HCEC 1CT (cell line): ENCODE measurements at regions not wholly inside any gene's neighbourhood (a gene's known extent, or its start where the extent isn't known, plus 50 kb on each side); places are given as distances from the start of the nearest gene placed in this dataset.

Experiments used
- DNase-seq: peaks from one replicate; pipeline ENCODE4 v3.0.0-alpha.2; 2017

DNA sequence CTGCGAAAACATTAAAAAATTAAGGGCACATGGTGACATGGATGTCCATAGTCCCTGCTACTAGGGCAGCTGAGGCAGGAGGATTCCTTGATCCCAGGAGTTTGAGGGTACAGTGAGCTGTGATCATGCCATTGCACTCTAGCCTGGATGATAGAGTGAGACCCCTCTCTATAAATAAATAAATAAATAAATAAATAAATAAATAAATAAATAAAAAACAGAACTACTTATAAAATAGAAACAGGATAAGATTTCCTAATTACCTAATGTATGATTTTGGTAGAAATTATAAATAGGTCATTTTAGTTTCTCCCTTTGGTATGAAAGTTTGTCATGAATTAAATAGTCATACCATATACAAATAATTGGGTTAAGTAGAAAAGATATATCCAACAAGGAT is 916.2 kb downstream of the GRIK2 start:
- DNase-seq, result no peak

DNA sequence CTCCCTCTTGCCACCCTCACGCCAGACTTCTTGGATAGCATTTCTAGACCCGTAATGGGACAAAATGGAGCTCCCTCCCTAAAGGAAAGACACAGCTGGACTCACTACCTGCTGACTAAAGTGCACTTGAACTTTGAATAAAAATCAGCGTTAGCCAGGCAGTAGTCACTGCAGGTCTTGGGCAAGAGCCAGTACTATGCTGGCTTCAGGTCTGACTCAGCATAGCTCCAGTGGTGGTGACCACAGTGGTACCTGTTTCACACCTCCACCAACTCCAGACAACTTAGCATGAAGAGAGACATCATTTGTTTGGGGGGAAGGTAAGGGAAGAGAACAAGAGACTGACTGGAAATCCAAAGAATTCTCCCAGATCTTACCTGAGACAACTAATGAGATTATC is 906.8 kb downstream of the GRIK2 start:
- no peak for DNase-seq

DNA sequence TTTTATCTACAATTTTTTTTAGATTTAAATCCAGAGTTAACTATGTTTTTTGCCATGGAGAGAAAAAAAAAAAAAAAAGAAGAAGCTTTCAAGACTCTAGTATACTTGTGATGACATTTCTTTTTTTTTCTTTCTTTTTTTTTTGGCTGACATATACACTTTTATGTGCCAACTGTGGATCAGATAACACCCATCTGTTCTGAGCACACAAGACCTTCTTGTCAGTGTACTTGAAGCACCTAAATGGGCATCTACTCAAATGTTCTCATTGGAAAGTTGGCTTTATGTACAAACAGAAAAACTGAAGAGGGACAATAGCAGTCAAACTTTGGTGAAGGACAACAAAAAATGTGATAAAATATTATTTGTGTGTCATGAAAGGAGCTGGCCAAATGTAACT is 904.5 kb downstream of the GRIK2 start:
- DNase-seq, result no peak
